ENCODE measurements at regions not wholly inside any gene's neighbourhood (a gene's known extent, or its start where the extent isn't known, plus 50 kb on each side); places are given as distances from the start of the nearest gene placed in this dataset.

DNA sequence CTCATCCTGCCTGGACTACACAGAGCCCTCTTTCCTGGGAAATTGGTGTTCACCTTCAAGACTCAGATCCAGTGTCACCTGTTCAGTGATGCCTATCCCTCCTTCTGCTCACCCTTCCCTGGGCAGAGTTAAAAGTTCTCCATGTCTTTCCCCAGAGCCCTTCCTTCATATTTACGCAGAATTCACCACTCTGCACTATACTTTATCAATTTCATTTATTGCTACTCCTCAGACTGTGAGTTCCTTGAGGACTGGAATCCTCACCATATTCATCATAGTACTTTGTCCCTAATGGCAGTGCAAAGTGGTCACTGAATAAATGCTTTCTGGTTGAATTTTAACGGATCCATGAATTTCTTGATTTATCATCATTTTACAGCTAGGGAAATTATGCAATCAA lies 300.0 kb downstream of the CHRM3 start:
- Histone ChIP-seq H3K9me3 (ENCODE audit: low read depth) (no peaks in the 10 kb centered on the region), H3K27ac (no peak overlapping the region), H3K27me3 (no peaks in the 10 kb centered on the region), H3K4me3 (no peak overlapping the region), H3K36me3 (no peaks in the 10 kb centered on the region), H3K4me1 (ENCODE audit: low read depth) (no peaks in the 10 kb centered on the region)
- DNase-seq (ENCODE audit: low read depth in 1 of 2, low spot score in 1 of 2) = no peak
- no peak for TF ChIP-seq CTCF (IDR thresholded peaks at IDR 0.05; ENCODE audit: low read depth, low read length)

DNA sequence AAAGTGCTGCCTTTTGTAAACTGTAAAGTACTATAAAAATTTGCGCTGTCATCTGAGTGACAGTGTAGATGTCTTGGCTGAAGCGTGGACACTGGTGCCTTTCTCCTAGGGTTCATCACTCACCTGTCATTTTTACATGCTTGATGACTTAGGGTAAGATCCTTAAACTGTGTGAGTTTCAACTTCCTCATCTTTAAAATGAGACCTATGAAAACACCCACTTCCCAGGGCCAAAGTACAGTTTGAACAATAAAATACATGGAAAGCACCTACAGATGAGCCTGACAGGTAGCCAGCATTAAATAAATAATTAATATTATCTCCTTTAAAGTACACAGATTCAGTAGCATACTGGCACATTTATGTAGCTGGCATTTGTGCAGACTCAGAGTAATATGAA lies 309.9 kb downstream of the CHRM3 start:
- no peak for TF ChIP-seq CTCF (IDR thresholded peaks at IDR 0.05; ENCODE audit: low read depth, low read length)
- DNase-seq (ENCODE audit: low read depth in 1 of 2, low spot score in 1 of 2) = no peak
- Histone ChIP-seq H3K36me3 (no peaks in the 10 kb centered on the region), H3K9me3 (ENCODE audit: low read depth) (no peaks in the 10 kb centered on the region), H3K27ac (no peak overlapping the region), H3K4me3 (no peak overlapping the region), H3K4me1 (ENCODE audit: low read depth) (no peaks in the 10 kb centered on the region), H3K27me3 (no peaks in the 10 kb centered on the region)

GRCh38 chr1:239700667-239701066 lies 314.3 kb downstream of the CHRM3 start:
- H3K4me1 ChIP-seq (ENCODE audit: low read depth) = no peaks in the 10 kb centered on the region
- H3K4me3 ChIP-seq = no peak overlapping the region
- H3K27me3 ChIP-seq = no peaks in the 10 kb centered on the region
- no peak for DNase-seq (ENCODE audit: low read depth in 1 of 2, low spot score in 1 of 2)
- TF ChIP-seq CTCF (IDR thresholded peaks at IDR 0.05; ENCODE audit: low read depth, low read length) = no peak
- no peaks in the 10 kb centered on the region for H3K36me3 ChIP-seq
- no peaks in the 10 kb centered on the region for H3K9me3 ChIP-seq (ENCODE audit: low read depth)
- H3K27ac ChIP-seq = no peak overlapping the region

GRCh38 chr1:239703075-239703474 lies 316.7 kb downstream of the CHRM3 start:
- no peaks in the 10 kb centered on the region for H3K27me3 ChIP-seq
- H3K36me3 ChIP-seq = no peaks in the 10 kb centered on the region
- H3K9me3 ChIP-seq (ENCODE audit: low read depth) = no peaks in the 10 kb centered on the region
- no peak overlapping the region for H3K27ac ChIP-seq
- no peak for DNase-seq (ENCODE audit: low read depth in 1 of 2, low spot score in 1 of 2)
- H3K4me1 ChIP-seq (ENCODE audit: low read depth) = no peaks in the 10 kb centered on the region
- no peak overlapping the region for H3K4me3 ChIP-seq
- TF ChIP-seq CTCF (IDR thresholded peaks at IDR 0.05; ENCODE audit: low read depth, low read length) = no peak

DNA sequence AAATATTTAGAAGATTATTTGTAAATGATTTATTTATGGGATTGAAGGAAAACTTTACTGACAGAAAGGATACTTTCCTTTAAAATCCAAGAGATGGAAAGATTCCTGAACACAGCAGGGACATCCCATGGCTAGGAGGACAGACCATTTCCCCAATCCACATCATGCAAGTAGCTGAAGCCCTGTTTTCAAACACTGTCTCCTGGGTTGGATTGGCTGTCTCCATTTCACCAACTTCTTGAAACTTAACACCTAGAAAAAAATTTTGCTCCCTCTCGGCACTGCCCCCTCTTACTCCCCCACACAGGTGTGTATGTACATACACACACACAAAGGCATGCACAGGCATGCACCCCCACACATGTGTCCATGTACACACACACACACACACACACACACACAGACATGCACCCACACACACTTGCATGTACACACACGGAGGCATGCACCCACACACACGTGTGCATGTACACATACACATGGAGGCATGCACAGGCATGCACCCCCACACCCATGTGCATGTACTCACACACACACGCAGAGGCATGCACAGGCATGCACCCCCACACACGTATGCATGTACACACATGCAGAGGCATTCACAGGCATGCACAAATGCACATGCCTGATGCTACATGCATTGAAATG lies 320.0 kb downstream of the CHRM3 start:
- TF ChIP-seq CTCF (IDR thresholded peaks at IDR 0.05; ENCODE audit: low read depth, low read length) = no peak
- Histone ChIP-seq H3K27me3 (no peaks in the 10 kb centered on the region), H3K9me3 (ENCODE audit: low read depth) (no peaks in the 10 kb centered on the region), H3K27ac (no peak overlapping the region), H3K4me1 (ENCODE audit: low read depth) (no peaks in the 10 kb centered on the region), H3K4me3 (no peak overlapping the region), H3K36me3 (no peaks in the 10 kb centered on the region)
- no peak for DNase-seq (ENCODE audit: low read depth in 1 of 2, low spot score in 1 of 2)

All from cardiac muscle cell (in vitro differentiated cells and primary cell).